ENCODE measurements at regions not wholly inside any gene's neighbourhood (a gene's known extent, or its start where the extent isn't known, plus 50 kb on each side); places are given as distances from the start of the nearest gene placed in this dataset.

- Histone ChIP-seq H3K4me3 (no peak overlapping the region), H3K4me1 (no peaks in the 10 kb centered on the region), H3K27me3 (no peaks in the 10 kb centered on the region), H3K27ac (no peak overlapping the region), H3K9me3 (no peaks in the 10 kb centered on the region), H3K36me3 (no peaks in the 10 kb centered on the region)
- TF ChIP-seq POLR2AphosphoS5 (IDR thresholded peaks at IDR 0.05), result no peak
- TF ChIP-seq POLR2A (IDR thresholded peaks at IDR 0.05), result no peak
- TF ChIP-seq CTCF (IDR thresholded peaks at IDR 0.05), result no peak
- TF ChIP-seq EP300 (IDR thresholded peaks at IDR 0.05; ENCODE audit: low read depth), result no peak
- intact Hi-C loops (cut with DNase I; ENCODE audit: low total_unique reads), result no loop called here
- 29 to 47% methylated on average over 1 of the region's 1 CpG for whole genome bisulfite sequencing, 2 donors (ENCODE audit: low coverage in 1 of 2)
- no peak for DNase-seq
- in situ Hi-C loops (cut with MboI; ENCODE audit: low pct_ligation_motif_present in 1 of 4, low pct_unique_long_range_greater_than_20kb in 1 of 4, low sequenced_read_pairs in 3 of 4), result no loop called here
Measured at GRCh38 chr5:20636686-20637085, 648.7 kb upstream of the CDH18 start.

GRCh38 chr5:20619591-20619990 is 631.6 kb upstream of the CDH18 start:
- H3K27me3 ChIP-seq, result no peaks in the 10 kb centered on the region
- no peak for TF ChIP-seq CTCF (IDR thresholded peaks at IDR 0.05)
- TF ChIP-seq POLR2AphosphoS5 (IDR thresholded peaks at IDR 0.05), result no peak
- no peak for TF ChIP-seq POLR2A (IDR thresholded peaks at IDR 0.05)
- no peak for TF ChIP-seq EP300 (IDR thresholded peaks at IDR 0.05; ENCODE audit: low read depth)
- no peak overlapping the region for H3K4me3 ChIP-seq
- WGBS, 2 donors (ENCODE audit: low coverage in 1 of 2), result 61 to 82% methylated on average over 3 of the region's 3 CpGs
- H3K9me3 ChIP-seq, result peaks cover 0 to 3% of the 10 kb centered on the region in 2 donors
- no peak overlapping the region for H3K27ac ChIP-seq
- H3K36me3 ChIP-seq, result no peaks in the 10 kb centered on the region
- no peak for DNase-seq
- in situ Hi-C loops (cut with MboI; ENCODE audit: low pct_ligation_motif_present in 1 of 4, low pct_unique_long_range_greater_than_20kb in 1 of 4, low sequenced_read_pairs in 3 of 4) (no loop called here), intact Hi-C loops (cut with DNase I; ENCODE audit: low total_unique reads) (no loop called here)
- no peaks in the 10 kb centered on the region for H3K4me1 ChIP-seq

- H3K27me3 ChIP-seq, result no peaks in the 10 kb centered on the region
- 81 to 82% methylated on average over 1 of the region's 1 CpG for WGBS, 2 donors (ENCODE audit: low coverage in 1 of 2)
- peaks cover 0 to 3% of the 10 kb centered on the region in 2 donors for H3K9me3 ChIP-seq
- no peak for TF ChIP-seq EP300 (IDR thresholded peaks at IDR 0.05; ENCODE audit: low read depth)
- no peak for TF ChIP-seq CTCF (IDR thresholded peaks at IDR 0.05)
- TF ChIP-seq POLR2A (IDR thresholded peaks at IDR 0.05), result no peak
- TF ChIP-seq POLR2AphosphoS5 (IDR thresholded peaks at IDR 0.05), result no peak
- no peak for DNase-seq
- H3K27ac ChIP-seq, result no peak overlapping the region
- no peaks in the 10 kb centered on the region for H3K36me3 ChIP-seq
- no peaks in the 10 kb centered on the region for H3K4me1 ChIP-seq
- in situ Hi-C loops (cut with MboI; ENCODE audit: low pct_ligation_motif_present in 1 of 4, low pct_unique_long_range_greater_than_20kb in 1 of 4, low sequenced_read_pairs in 3 of 4), result no loop called here
- intact Hi-C loops (cut with DNase I; ENCODE audit: low total_unique reads), result no loop called here
- H3K4me3 ChIP-seq, result no peak overlapping the region
Measured at GRCh38 chr5:20618340-20618739, 630.3 kb upstream of the CDH18 start.

- in situ Hi-C loops (cut with MboI; ENCODE audit: low pct_ligation_motif_present in 1 of 4, low pct_unique_long_range_greater_than_20kb in 1 of 4, low sequenced_read_pairs in 3 of 4), result no loop called here
- no peaks in the 10 kb centered on the region for H3K27me3 ChIP-seq
- no peak overlapping the region for H3K4me3 ChIP-seq
- TF ChIP-seq POLR2A (IDR thresholded peaks at IDR 0.05) (no peak), POLR2AphosphoS5 (IDR thresholded peaks at IDR 0.05) (no peak), CTCF (IDR thresholded peaks at IDR 0.05) (no peak)
- no peaks in the 10 kb centered on the region for H3K36me3 ChIP-seq
- WGBS, 2 donors (ENCODE audit: low coverage in 1 of 2), result 65 to 72% methylated on average over 2 to 3 of the region's 3 CpGs
- peaks cover 0 to 3% of the 10 kb centered on the region in 2 donors for H3K9me3 ChIP-seq
- intact Hi-C loops (cut with DNase I; ENCODE audit: low total_unique reads), result no loop called here
- H3K27ac ChIP-seq, result no peak overlapping the region
- H3K4me1 ChIP-seq, result no peaks in the 10 kb centered on the region
- DNase-seq, result no peak
Measured at GRCh38 chr5:20617841-20618240, 629.8 kb upstream of the CDH18 start.

Measured in transverse colon (tissue), 4 donors.